ENCODE measurements at regions not wholly inside any gene's neighbourhood (a gene's known extent, or its start where the extent isn't known, plus 50 kb on each side); places are given as distances from the start of the nearest gene placed in this dataset.

DNA sequence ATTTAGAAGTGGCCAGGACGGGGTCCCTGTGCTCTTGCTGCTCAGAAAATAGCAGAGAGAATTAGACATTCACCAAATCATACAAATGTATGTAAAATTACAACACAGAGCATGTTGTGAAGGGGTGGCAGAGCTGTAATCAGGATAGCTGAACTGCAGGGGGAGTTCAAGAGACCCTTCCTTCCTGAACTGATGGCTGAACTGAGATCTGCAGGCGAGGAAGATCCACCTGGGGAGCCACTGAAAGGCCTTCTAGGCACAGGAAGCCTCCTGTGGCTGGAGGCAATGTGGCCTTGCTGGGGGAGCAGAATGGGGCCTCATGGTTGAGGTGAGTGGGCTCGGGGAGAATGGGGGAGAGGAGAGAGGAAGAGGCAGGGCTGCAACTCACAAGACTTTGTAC lies 216.5 kb downstream of the PRDM2 start:
- TF ChIP-seq, protein P1, sequence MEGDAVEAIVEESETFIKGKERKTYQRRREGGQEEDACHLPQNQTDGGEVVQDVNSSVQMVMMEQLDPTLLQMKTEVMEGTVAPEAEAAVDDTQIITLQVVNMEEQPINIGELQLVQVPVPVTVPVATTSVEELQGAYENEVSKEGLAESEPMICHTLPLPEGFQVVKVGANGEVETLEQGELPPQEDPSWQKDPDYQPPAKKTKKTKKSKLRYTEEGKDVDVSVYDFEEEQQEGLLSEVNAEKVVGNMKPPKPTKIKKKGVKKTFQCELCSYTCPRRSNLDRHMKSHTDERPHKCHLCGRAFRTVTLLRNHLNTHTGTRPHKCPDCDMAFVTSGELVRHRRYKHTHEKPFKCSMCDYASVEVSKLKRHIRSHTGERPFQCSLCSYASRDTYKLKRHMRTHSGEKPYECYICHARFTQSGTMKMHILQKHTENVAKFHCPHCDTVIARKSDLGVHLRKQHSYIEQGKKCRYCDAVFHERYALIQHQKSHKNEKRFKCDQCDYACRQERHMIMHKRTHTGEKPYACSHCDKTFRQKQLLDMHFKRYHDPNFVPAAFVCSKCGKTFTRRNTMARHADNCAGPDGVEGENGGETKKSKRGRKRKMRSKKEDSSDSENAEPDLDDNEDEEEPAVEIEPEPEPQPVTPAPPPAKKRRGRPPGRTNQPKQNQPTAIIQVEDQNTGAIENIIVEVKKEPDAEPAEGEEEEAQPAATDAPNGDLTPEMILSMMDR (conservative IDR thresholded peaks at IDR 0.05 in 1 of 2, IDR thresholded peaks at IDR 0.05 in 1 of 2; ENCODE audit: extremely low read depth in 1 of 2, insufficient read depth in 1 of 2, low read depth in 1 of 2, low read length in 2 of 2) = no peak
- TF ChIP-seq EZH2 (IDR thresholded peaks at IDR 0.05; ENCODE audit: borderline replicate concordance, low read length) = no peak

Data from mammary epithelial cell (primary cell).